Fibroblast of villous mesenchyme (primary cell): ENCODE measurements at regions not wholly inside any gene's neighbourhood (a gene's known extent, or its start where the extent isn't known, plus 50 kb on each side); places are given as distances from the start of the nearest gene placed in this dataset.
"Not testable (repeated sequence)": the region's sequence is repeated elsewhere in the genome, so short reads cannot be mapped to it uniquely, and the experiment has no call there.

Source experiments
- DNase-seq: peaks from one replicate; pipeline ENCODE4 v3.0.0-alpha.2; 2010; ENCODE audit warnings: low read depth
- H3K4me3 ChIP-seq: 2 replicates; pipeline ENCODE4 v1.5.1; 2011; ENCODE audit warnings: low read depth, mild to moderate bottlenecking, low read length
- CTCF ChIP-seq: IDR thresholded peaks from 2 replicates; pipeline ENCODE4 v1.5.1; 2012; ENCODE audit warnings: low read depth, mild to moderate bottlenecking, low read length; ENCODE audit not compliant: insufficient read depth

GRCh38 chr6:27002447-27002846 is 245.1 kb upstream of the PRSS16 start:
- TF ChIP-seq CTCF = no peak
- H3K4me3 ChIP-seq = no peak overlapping the region
- no peak for DNase-seq

GRCh38 chr6:27007020-27007419 is 240.5 kb upstream of the PRSS16 start:
- H3K4me3 ChIP-seq = no peak overlapping the region
- no peak for TF ChIP-seq CTCF
- no peak for DNase-seq

- H3K4me3 ChIP-seq, DNase-seq: not testable (repeated sequence)
Observed at GRCh38 chr6:27008613-27009012, 238.9 kb upstream of the PRSS16 start.

- not testable (repeated sequence) for DNase-seq, H3K4me3 ChIP-seq
Observed at GRCh38 chr6:27014053-27014452, 233.4 kb upstream of the PRSS16 start.

- no peak overlapping the region for H3K4me3 ChIP-seq
Observed at GRCh38 chr6:27016689-27017088, 230.8 kb upstream of the PRSS16 start.

GRCh38 chr6:27018401-27018800 is 229.1 kb upstream of the PRSS16 start:
- not testable (repeated sequence) for DNase-seq, H3K4me3 ChIP-seq

More at GRCh38 chr6:27016689-27017088, 230.8 kb upstream of the PRSS16 start:
- no peak for DNase-seq
- TF ChIP-seq CTCF = no peak

- no peak for TF ChIP-seq CTCF
- DNase-seq = peak; percentile 91
- peak overlapping the region; percentile 85 for H3K4me3 ChIP-seq
Observed at GRCh38 chr6:27019651-27020552, 227.6 kb upstream of the PRSS16 start.

- peak overlapping the region; percentile 85 for H3K4me3 ChIP-seq
- TF ChIP-seq CTCF = no peak
- no peak for DNase-seq
Observed at GRCh38 chr6:27020553-27020880, 227.0 kb upstream of the PRSS16 start.
